HepG2 (cell line): ENCODE measurements at regions not wholly inside any gene's neighbourhood (a gene's known extent, or its start where the extent isn't known, plus 50 kb on each side); places are given as distances from the start of the nearest gene placed in this dataset.
"Not testable (repeated sequence)": the region's sequence is repeated elsewhere in the genome, so short reads cannot be mapped to it uniquely, and the experiment has no call there.

Experiments
- ATAC-seq: fragments of 200-7000 bp; cut with Tn5 transposase; 3 replicates; pipeline ENCODE4 v1.9.1; 2020; ENCODE audit warnings: mild to moderate bottlenecking, moderate library complexity
- BruUV-seq: library from RNA; stranded (reverse); fragments of 400-500 nt; replicated peaks from 2 replicates; lab custom pipeline; 2021; lab: Mats Ljungman, UMichigan
- CTCF ChIA-PET: fragments of 300-600 bp; formaldehyde crosslinking; extraction: SDS; loops from one replicate; lab custom pipeline; 2021; ENCODE audit warnings: low total read pairs, inconsistent platforms, low intra/inter-chr PET ratio; lab: Yijun Ruan, JAX
- POLR2A ChIA-PET: fragments of 350-600 bp; sonication (Branson Sonifier 250); formaldehyde crosslinking; loops from one replicate; lab custom pipeline; 2020; ENCODE audit warnings: antibody characterized with exemption, inconsistent platforms; lab: Yijun Ruan, JAX
- DNase-seq: peaks from one replicate; pipeline ENCODE4 v3.0.0-alpha.2; 2015; ENCODE audit warnings: low spot score
- FAIRE-seq: peaks from 3 replicates; lab custom pipeline; 2011; peaks lifted over from hg19 to GRCh38; lab: Jason Lieb, UNC
- H2AFZ ChIP-seq: one replicate; pipeline ENCODE4 v1.6.1; 2011; ENCODE audit warnings: low read length, inconsistent platforms
- H3K27ac ChIP-seq: fragments of 300-600 bp; 3 replicates; pipeline ENCODE4 v1.8.0; 2011; ENCODE audit warnings: mixed run types, mild to moderate bottlenecking, mixed read lengths, low read length, inconsistent platforms; ENCODE audit not compliant: insufficient read depth; ENCODE audit errors: extremely low read length
- H3K27me3 ChIP-seq, 2 experiments: fragments of 200-600 bp in 1 of 2; 2 replicates in 1 of 2; 3 replicates in 1 of 2; pipeline versions ENCODE4 v1.6.0 to v1.8.0; 2011; ENCODE audit warnings: low read length in 2 of 2, mild to moderate bottlenecking in 2 of 2, moderate library complexity in 2 of 2, inconsistent platforms in 1 of 2; ENCODE audit not compliant: insufficient read depth in 2 of 2, control insufficient read depth in 1 of 2
- H3K36me3 ChIP-seq, 2 experiments: fragments of 200-600 bp in 1 of 2; replicated peaks in 1 of 2; 2 replicates in 1 of 2; 3 replicates in 1 of 2; pipeline versions ENCODE4 v1.5.1 to v1.8.0; 2011; ENCODE audit warnings: low read length in 2 of 2, inconsistent platforms in 1 of 2; ENCODE audit not compliant: insufficient read depth in 2 of 2, control insufficient read depth in 1 of 2
- H3K4me1 ChIP-seq: 2 replicates; pipeline ENCODE4 v1.5.1; 2012; ENCODE audit warnings: low read length, inconsistent platforms; ENCODE audit not compliant: insufficient read depth
- H3K4me2 ChIP-seq: 2 replicates; pipeline ENCODE4 v1.6.0; 2011; ENCODE audit warnings: low read depth, low read length, inconsistent platforms
- H3K4me3 ChIP-seq, 3 experiments: fragments of 200-600 bp in 1 of 3; sonication (generic), shearing (Covaris generic) in 1 of 3; replicated peaks in 1 of 3; 2 replicates each; pipeline ENCODE4 v1.5.1; 2011 to 2016; ENCODE audit warnings: low read length in 3 of 3, inconsistent platforms in 2 of 3, low read depth in 2 of 3, mild to moderate bottlenecking in 2 of 3, control low read depth in 1 of 3, mixed read lengths in 1 of 3; ENCODE audit not compliant: insufficient read depth in 1 of 3
- H3K79me2 ChIP-seq: one replicate; pipeline ENCODE4 v1.6.1; 2011; ENCODE audit warnings: low read length, inconsistent platforms; ENCODE audit not compliant: insufficient read depth
- H3K9ac ChIP-seq: 2 replicates; pipeline ENCODE4 v1.6.0; 2011; ENCODE audit warnings: mild to moderate bottlenecking, low read depth, low read length, inconsistent platforms; ENCODE audit not compliant: insufficient read depth
- H3K9me3 ChIP-seq: 2 replicates; pipeline ENCODE4 v1.5.1; 2012; ENCODE audit warnings: mild to moderate bottlenecking, low read length
- H4K20me1 ChIP-seq: 2 replicates; pipeline ENCODE4 v1.6.0; 2011; ENCODE audit warnings: inconsistent platforms, mild to moderate bottlenecking, low read length, moderate library complexity; ENCODE audit not compliant: insufficient read depth
- CTCF ChIP-seq: sonication (generic); formaldehyde crosslinking; IDR thresholded peaks from 2 replicates; pipeline ENCODE4 v1.5.0; 2020; ENCODE audit warnings: mild to moderate bottlenecking, missing genetic modification reagents, moderate library complexity
- DNMT1 ChIP-seq: sonication (generic); formaldehyde crosslinking; IDR thresholded peaks from 2 replicates; pipeline ENCODE4 v1.5.1; 2020; ENCODE audit warnings: mild to moderate bottlenecking, missing genetic modification reagents
- HDAC2 ChIP-seq: sonication (generic); formaldehyde crosslinking; IDR thresholded peaks from 2 replicates; pipeline ENCODE4 v1.4.0; 2020; ENCODE audit warnings: missing genetic modification reagents
- SMC3 ChIP-seq: IDR thresholded peaks from 2 replicates; pipeline ENCODE4 v1.6.1; 2011; ENCODE audit warnings: low read length, improper control_type of control experiment
- STAG1 ChIP-seq: sonication (generic); formaldehyde crosslinking; IDR thresholded peaks from 2 replicates; pipeline ENCODE4 v1.4.0; 2020; ENCODE audit warnings: missing genetic modification reagents
- TCF7 ChIP-seq: sonication (generic); IDR thresholded peaks from 2 replicates; pipeline ENCODE4 v1.6.1; 2016; ENCODE audit warnings: antibody characterized with exemption, low read depth
- WGBS: methylation state at CpG from one replicate; pipeline ENCODE4 v1.1.6; 2017; ENCODE audit warnings: low lambda C conversion rate; 5-methylcytosine and 5-hydroxymethylcytosine counted together
- in situ Hi-C: cut with HindIII; loops from 2 replicates; pipeline ENCODE4 v1.10.0; 2017; ENCODE audit warnings: low pct_unique_long_range_greater_than_20kb; ENCODE audit not compliant: extremely low pct_ligation_motif_present
- intact Hi-C: fragments of 100-400 bp; cut with micrococcal nuclease; formaldehyde crosslinking; loops from one replicate; pipeline ENCODE4 v1.10.0; 2022; ENCODE audit not compliant: unreplicated experiment
- TF ChIP-seq, protein P1 (sequence below): fragments of 450-650 bp; IDR thresholded peaks from 2 replicates; pipeline ENCODE4 v1.6.1; 2016
- TF ChIP-seq, protein P2 (sequence below): sonication (generic); formaldehyde crosslinking; IDR thresholded peaks from 2 replicates; pipeline ENCODE4 v1.8.0; 2022; ENCODE audit warnings: mild to moderate bottlenecking, missing genetic modification reagents, moderate library complexity

- ATAC-seq, H3K27me3 ChIP-seq, H3K4me3 ChIP-seq, in situ Hi-C loops, BruUV-seq, H4K20me1 ChIP-seq, POLR2A ChIA-PET, FAIRE-seq, H3K79me2 ChIP-seq, H3K4me1 ChIP-seq, intact Hi-C loops, H3K4me2 ChIP-seq, H2AFZ ChIP-seq, H3K9me3 ChIP-seq, H3K27ac ChIP-seq, H3K9ac ChIP-seq, CTCF ChIA-PET, H3K36me3 ChIP-seq, DNase-seq: not testable (repeated sequence)
- TF ChIP-seq, protein P1, sequence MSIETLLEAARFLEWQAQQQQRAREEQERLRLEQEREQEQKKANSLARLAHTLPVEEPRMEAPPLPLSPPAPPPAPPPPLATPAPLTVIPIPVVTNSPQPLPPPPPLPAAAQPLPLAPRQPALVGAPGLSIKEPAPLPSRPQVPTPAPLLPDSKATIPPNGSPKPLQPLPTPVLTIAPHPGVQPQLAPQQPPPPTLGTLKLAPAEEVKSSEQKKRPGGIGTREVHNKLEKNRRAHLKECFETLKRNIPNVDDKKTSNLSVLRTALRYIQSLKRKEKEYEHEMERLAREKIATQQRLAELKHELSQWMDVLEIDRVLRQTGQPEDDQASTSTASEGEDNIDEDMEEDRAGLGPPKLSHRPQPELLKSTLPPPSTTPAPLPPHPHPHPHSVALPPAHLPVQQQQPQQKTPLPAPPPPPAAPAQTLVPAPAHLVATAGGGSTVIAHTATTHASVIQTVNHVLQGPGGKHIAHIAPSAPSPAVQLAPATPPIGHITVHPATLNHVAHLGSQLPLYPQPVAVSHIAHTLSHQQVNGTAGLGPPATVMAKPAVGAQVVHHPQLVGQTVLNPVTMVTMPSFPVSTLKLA: peak; percentile 57
- WGBS: 56% methylated on average over 5 of the region's 5 CpGs
Measured at GRCh38 chr5:92691955-92692354, 889.1 kb downstream of the NR2F1-AS1 start.

- peak; percentile 43 for DNase-seq
- no peak overlapping the region for H2AFZ ChIP-seq
- no TSS peak for BruUV-seq
- H3K4me2 ChIP-seq: peak overlapping the region; percentile 13; the same call in 1 of the 2 replicates
- H3K4me3 ChIP-seq: no peak overlapping the region
- no peaks in the 10 kb centered on the region for H3K9me3 ChIP-seq
- H3K27me3 ChIP-seq: no peaks in the 10 kb centered on the region
- H3K27ac ChIP-seq: no peak overlapping the region
- in situ Hi-C loops: no loop called here
- no peaks in the 10 kb centered on the region for H3K79me2 ChIP-seq
- TF ChIP-seq, protein P2, sequence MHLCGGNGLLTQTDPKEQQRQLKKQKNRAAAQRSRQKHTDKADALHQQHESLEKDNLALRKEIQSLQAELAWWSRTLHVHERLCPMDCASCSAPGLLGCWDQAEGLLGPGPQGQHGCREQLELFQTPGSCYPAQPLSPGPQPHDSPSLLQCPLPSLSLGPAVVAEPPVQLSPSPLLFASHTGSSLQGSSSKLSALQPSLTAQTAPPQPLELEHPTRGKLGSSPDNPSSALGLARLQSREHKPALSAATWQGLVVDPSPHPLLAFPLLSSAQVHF (CRISPR knock-in tag): no peak
- TF ChIP-seq SMC3 (peak; percentile 36; the same call in 1 of the 2 replicates), HDAC2 (CRISPR knock-in tag) (no peak), TCF7 (no peak), DNMT1 (CRISPR knock-in tag) (no peak), CTCF (CRISPR knock-in tag) (peak; percentile 65), STAG1 (CRISPR knock-in tag) (peak; percentile 79)
- CTCF ChIA-PET: no interaction called here
- intact Hi-C loops: loop anchor here (5.0 to 10.0 kb wide), 3 partner anchors 149 to 1219 kb away; no protein-coding TSS in a partner anchor
- POLR2A ChIA-PET: no interaction called here
- FAIRE-seq: no peak
- H4K20me1 ChIP-seq: no peaks in the 10 kb centered on the region
- peak; percentile 90 for ATAC-seq
- H3K4me1 ChIP-seq: no peaks in the 10 kb centered on the region
- H3K9ac ChIP-seq: no peak overlapping the region
- H3K36me3 ChIP-seq: no peaks in the 10 kb centered on the region
- WGBS: 13% methylated on average over 8 of the region's 8 CpGs
Measured at GRCh38 chr5:92687821-92688722, 892.9 kb downstream of the NR2F1-AS1 start.
